ENCODE measurements at regions not wholly inside any gene's neighbourhood (a gene's known extent, or its start where the extent isn't known, plus 50 kb on each side); places are given as distances from the start of the nearest gene placed in this dataset.

DNA sequence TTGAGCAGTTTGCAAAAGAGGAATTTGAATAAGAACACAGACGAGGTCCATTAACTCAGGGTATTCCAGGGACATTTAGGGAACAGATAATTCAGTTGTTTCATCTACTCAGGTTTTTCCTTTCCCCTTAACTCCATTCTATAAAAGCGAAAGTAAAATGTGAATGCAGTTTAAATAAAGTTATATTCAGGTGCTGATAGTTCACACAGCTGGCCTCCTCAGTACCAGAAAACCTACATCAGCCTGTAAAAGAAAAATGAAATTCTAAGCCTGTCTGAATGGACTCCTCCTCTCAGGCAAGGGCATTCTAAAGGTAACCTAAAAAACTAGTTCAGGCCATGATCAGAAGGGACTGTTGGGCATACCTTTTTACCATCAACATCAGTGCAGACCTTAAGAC, 873.8 kb downstream of the SUCLG1 start:
- TF ChIP-seq, protein P1, sequence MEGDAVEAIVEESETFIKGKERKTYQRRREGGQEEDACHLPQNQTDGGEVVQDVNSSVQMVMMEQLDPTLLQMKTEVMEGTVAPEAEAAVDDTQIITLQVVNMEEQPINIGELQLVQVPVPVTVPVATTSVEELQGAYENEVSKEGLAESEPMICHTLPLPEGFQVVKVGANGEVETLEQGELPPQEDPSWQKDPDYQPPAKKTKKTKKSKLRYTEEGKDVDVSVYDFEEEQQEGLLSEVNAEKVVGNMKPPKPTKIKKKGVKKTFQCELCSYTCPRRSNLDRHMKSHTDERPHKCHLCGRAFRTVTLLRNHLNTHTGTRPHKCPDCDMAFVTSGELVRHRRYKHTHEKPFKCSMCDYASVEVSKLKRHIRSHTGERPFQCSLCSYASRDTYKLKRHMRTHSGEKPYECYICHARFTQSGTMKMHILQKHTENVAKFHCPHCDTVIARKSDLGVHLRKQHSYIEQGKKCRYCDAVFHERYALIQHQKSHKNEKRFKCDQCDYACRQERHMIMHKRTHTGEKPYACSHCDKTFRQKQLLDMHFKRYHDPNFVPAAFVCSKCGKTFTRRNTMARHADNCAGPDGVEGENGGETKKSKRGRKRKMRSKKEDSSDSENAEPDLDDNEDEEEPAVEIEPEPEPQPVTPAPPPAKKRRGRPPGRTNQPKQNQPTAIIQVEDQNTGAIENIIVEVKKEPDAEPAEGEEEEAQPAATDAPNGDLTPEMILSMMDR (IDR thresholded peaks at IDR 0.05), result no peak
- TF ChIP-seq CHD4 (IDR thresholded peaks at IDR 0.05; ENCODE audit: borderline replicate concordance) (no peak), HDAC2 (IDR thresholded peaks at IDR 0.05) (no peak), POLR2A (IDR thresholded peaks at IDR 0.05; ENCODE audit: low read length) (no peak), KDM5A (IDR thresholded peaks at IDR 0.05) (no peak), POLR2AphosphoS2 (conservative IDR thresholded peaks at IDR 0.05; ENCODE audit: low read length) (no peak)
